ENCODE measurements at regions not wholly inside any gene's neighbourhood (a gene's known extent, or its start where the extent isn't known, plus 50 kb on each side); places are given as distances from the start of the nearest gene placed in this dataset.
"Not testable (repeated sequence)": the region's sequence is repeated elsewhere in the genome, so short reads cannot be mapped to it uniquely, and the experiment has no call there.

- no peak for FAIRE-seq
These were observed 170.4 kb upstream of the MAST4 start for GRCh38 chr5:66425842-66426241.

GRCh38 chr5:66426259-66427138 is 169.7 kb upstream of the MAST4 start:
- FAIRE-seq, result no peak

- no peak for FAIRE-seq
These were observed 169.1 kb upstream of the MAST4 start for GRCh38 chr5:66427139-66427442.

GRCh38 chr5:66436721-66437120 is 159.5 kb upstream of the MAST4 start:
- FAIRE-seq, result no peak

GRCh38 chr5:66438087-66438486 is 158.1 kb upstream of the MAST4 start:
- FAIRE-seq, result no peak

GRCh38 chr5:66438696-66439095 is 157.5 kb upstream of the MAST4 start:
- no peak for FAIRE-seq

GRCh38 chr5:66440202-66440680 is 156.0 kb upstream of the MAST4 start:
- no peak for FAIRE-seq

- no peak for FAIRE-seq
These were observed 154.8 kb upstream of the MAST4 start for GRCh38 chr5:66441351-66441750.

- FAIRE-seq, result no peak
These were observed 153.2 kb upstream of the MAST4 start for GRCh38 chr5:66442951-66443445.

GRCh38 chr5:66443462-66444130 is 152.6 kb upstream of the MAST4 start:
- FAIRE-seq, result no peak

GRCh38 chr5:66448070-66448469 is 148.1 kb upstream of the MAST4 start:
- not testable (repeated sequence) for FAIRE-seq

- no peak for FAIRE-seq
These were observed 146.0 kb upstream of the MAST4 start for GRCh38 chr5:66450237-66450636.

- no peak for FAIRE-seq
These were observed 145.2 kb upstream of the MAST4 start for GRCh38 chr5:66450988-66451387.

GRCh38 chr5:66452109-66452508 is 144.1 kb upstream of the MAST4 start:
- no peak for FAIRE-seq

GRCh38 chr5:66454186-66455078 is 141.8 kb upstream of the MAST4 start:
- FAIRE-seq, result no peak

- no peak for FAIRE-seq
These were observed 136.5 kb upstream of the MAST4 start for GRCh38 chr5:66459728-66460127.

- FAIRE-seq, result no peak
These were observed 128.6 kb upstream of the MAST4 start for GRCh38 chr5:66467564-66467963.

GRCh38 chr5:66469684-66470083 is 126.5 kb upstream of the MAST4 start:
- no peak for FAIRE-seq

GRCh38 chr5:66472010-66472409 is 124.2 kb upstream of the MAST4 start:
- no peak for FAIRE-seq

GRCh38 chr5:66475731-66476130 is 120.5 kb upstream of the MAST4 start:
- FAIRE-seq, result no peak

- FAIRE-seq, result no peak
These were observed 118.6 kb upstream of the MAST4 start for GRCh38 chr5:66477596-66477995.

- FAIRE-seq, result no peak
These were observed 101.8 kb upstream of the MAST4 start for GRCh38 chr5:66494437-66494836.

GRCh38 chr5:66498791-66499207 is 97.4 kb upstream of the MAST4 start:
- FAIRE-seq, result no peak

Data from A204.1 (cell line).